ENCODE measurements at regions not wholly inside any gene's neighbourhood (a gene's known extent, or its start where the extent isn't known, plus 50 kb on each side); places are given as distances from the start of the nearest gene placed in this dataset.
"Not testable (repeated sequence)": the region's sequence is repeated elsewhere in the genome, so short reads cannot be mapped to it uniquely, and the experiment has no call there.

GRCh38 chr16:9014389-9014788 is 50.7 kb upstream of the USP7 start:
- no peak for DNase-seq
- intact Hi-C loops (cut with DNase I), result no loop called here
- no peak for ATAC-seq

- ATAC-seq, result no peak
- intact Hi-C loops (cut with DNase I), result no loop called here
- no peak for DNase-seq
Observed at GRCh38 chr16:9015489-9015888, 51.8 kb upstream of the USP7 start.

GRCh38 chr16:9016005-9016404 is 52.3 kb upstream of the USP7 start:
- intact Hi-C loops (cut with DNase I); ATAC-seq; DNase-seq: not testable (repeated sequence)

- ATAC-seq (no peak), DNase-seq (no peak)
- intact Hi-C loops (cut with DNase I), result no loop called here
Observed at GRCh38 chr16:9016824-9017223, 53.1 kb upstream of the USP7 start.

GRCh38 chr16:9027070-9027799 is 63.5 kb upstream of the USP7 start:
- intact Hi-C loops (cut with DNase I), result no loop called here
- DNase-seq, result no peak
- no peak for ATAC-seq

- intact Hi-C loops (cut with DNase I); ATAC-seq; DNase-seq: not testable (repeated sequence)
Observed at GRCh38 chr16:9028491-9028890, 63.0 kb upstream of the HAPSTR1 start.

GRCh38 chr16:9031107-9031506 is 60.3 kb upstream of the HAPSTR1 start:
- DNase-seq, result no peak
- intact Hi-C loops (cut with DNase I), result no loop called here
- no peak for ATAC-seq

- intact Hi-C loops (cut with DNase I), result no loop called here
- peak; percentile 29 for DNase-seq
- peak in 1 of 2 donors; percentile 19 for ATAC-seq
Observed at GRCh38 chr16:9033125-9033830, 58.2 kb upstream of the HAPSTR1 start.

- intact Hi-C loops (cut with DNase I), result no loop called here
- ATAC-seq (no peak), DNase-seq (no peak)
Observed at GRCh38 chr16:9034056-9034455, 57.4 kb upstream of the HAPSTR1 start.

- ATAC-seq (no peak), DNase-seq (no peak)
- intact Hi-C loops (cut with DNase I), result no loop called here
Observed at GRCh38 chr16:9035996-9036395, 55.4 kb upstream of the HAPSTR1 start.

- no peak for DNase-seq
- ATAC-seq, result no peak
- intact Hi-C loops (cut with DNase I), result no loop called here
Observed at GRCh38 chr16:9039210-9039609, 52.2 kb upstream of the HAPSTR1 start.

- DNase-seq (no peak), ATAC-seq (no peak)
- intact Hi-C loops (cut with DNase I), result no loop called here
Observed at GRCh38 chr16:9040800-9041412, 50.5 kb upstream of the HAPSTR1 start.

Data from left cardiac atrium (tissue), 4 donors.